ENCODE measurements at regions not wholly inside any gene's neighbourhood (a gene's known extent, or its start where the extent isn't known, plus 50 kb on each side); places are given as distances from the start of the nearest gene placed in this dataset.

DNA sequence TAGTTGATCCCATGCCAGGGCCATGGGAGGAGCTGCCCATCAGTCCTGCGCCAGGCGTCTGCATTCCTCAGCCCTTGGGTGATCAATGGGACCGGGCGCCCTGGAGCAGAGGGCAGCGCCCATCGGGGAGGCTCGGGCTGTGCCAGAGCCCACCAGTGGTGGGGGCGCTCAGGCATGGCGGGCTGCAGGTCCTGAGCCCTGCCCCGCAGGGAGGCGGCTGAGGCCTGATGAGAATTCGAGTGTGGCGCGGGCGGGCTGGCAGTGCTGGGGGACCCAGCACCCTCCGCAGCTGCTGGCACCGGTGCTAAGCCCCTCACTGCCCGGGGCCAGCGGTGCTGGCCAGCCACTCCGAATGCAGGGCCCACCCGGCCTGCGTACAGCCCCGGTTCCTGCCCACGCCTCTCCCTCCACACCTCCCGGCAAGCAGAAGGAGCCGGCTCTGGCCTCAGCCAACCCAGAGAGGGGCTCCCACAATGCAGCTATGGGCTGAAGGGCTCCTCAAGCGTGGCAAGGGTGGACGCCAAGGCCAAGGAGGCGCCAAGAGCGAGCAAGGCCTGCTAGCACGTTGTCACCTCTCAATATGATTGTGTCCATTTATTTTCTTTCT, 238.1 kb upstream of the OLFM3 start:
- peaks cover 2% of the 10 kb centered on the region for H3K9me3 ChIP-seq (ENCODE audit: control insufficient read depth, insufficient read depth, low read length)
- H3K4me1 ChIP-seq (ENCODE audit: control insufficient read depth, insufficient read depth, low read length), result no peaks in the 10 kb centered on the region
- H2AK5ac ChIP-seq (ENCODE audit: low read depth, low read length), result no peak overlapping the region
- CTCF ChIA-PET, result no interaction called here
- 87% methylated on average over 3 of the region's 31 CpGs; no CpG with 5 or more reads in 1 of the 2 experiments for WGBS, 2 experiments (ENCODE audit: extremely low coverage in 2 of 2, insufficient read length in 1 of 2)
- H3K27me3 ChIP-seq (ENCODE audit: control insufficient read depth, insufficient read depth, low read length), result no peaks in the 10 kb centered on the region
- no peak overlapping the region for H3K14ac ChIP-seq (replicated peaks; ENCODE audit: low read depth, low read length)
- H3K79me1 ChIP-seq (ENCODE audit: low read depth in 1 of 2, low read length in 2 of 2), result no peaks in the 10 kb centered on the region
- no peak overlapping the region for H2AK9ac ChIP-seq (replicated peaks; ENCODE audit: low read depth, low read length, poor library complexity)
- no peak overlapping the region for H3K27ac ChIP-seq (ENCODE audit: insufficient read depth, low read length)
- no peaks in the 10 kb centered on the region for H4K20me1 ChIP-seq (ENCODE audit: insufficient read depth, low read length)
- no peak overlapping the region for H2BK15ac ChIP-seq (ENCODE audit: low read depth, low read length)
- H3K18ac ChIP-seq (ENCODE audit: low read depth, low read length), result no peak overlapping the region
- H2BK120ac ChIP-seq (ENCODE audit: low read depth, low read length), result no peak overlapping the region
- in situ Hi-C loops (cut with MboI; ENCODE audit: low sequenced_read_pairs), result no loop called here
- no peak for TF ChIP-seq BHLHE40 (IDR thresholded peaks at IDR 0.05; ENCODE audit: low read depth, low read length)
- TF ChIP-seq NFE2L2 (IDR thresholded peaks at IDR 0.05; ENCODE audit: low read depth, low read length), result no peak
- no peak for TF ChIP-seq MXI1 (IDR thresholded peaks at IDR 0.05; ENCODE audit: borderline replicate concordance, low read depth, low read length)
- TF ChIP-seq, protein P1, sequence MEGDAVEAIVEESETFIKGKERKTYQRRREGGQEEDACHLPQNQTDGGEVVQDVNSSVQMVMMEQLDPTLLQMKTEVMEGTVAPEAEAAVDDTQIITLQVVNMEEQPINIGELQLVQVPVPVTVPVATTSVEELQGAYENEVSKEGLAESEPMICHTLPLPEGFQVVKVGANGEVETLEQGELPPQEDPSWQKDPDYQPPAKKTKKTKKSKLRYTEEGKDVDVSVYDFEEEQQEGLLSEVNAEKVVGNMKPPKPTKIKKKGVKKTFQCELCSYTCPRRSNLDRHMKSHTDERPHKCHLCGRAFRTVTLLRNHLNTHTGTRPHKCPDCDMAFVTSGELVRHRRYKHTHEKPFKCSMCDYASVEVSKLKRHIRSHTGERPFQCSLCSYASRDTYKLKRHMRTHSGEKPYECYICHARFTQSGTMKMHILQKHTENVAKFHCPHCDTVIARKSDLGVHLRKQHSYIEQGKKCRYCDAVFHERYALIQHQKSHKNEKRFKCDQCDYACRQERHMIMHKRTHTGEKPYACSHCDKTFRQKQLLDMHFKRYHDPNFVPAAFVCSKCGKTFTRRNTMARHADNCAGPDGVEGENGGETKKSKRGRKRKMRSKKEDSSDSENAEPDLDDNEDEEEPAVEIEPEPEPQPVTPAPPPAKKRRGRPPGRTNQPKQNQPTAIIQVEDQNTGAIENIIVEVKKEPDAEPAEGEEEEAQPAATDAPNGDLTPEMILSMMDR (conservative IDR thresholded peaks at IDR 0.05; ENCODE audit: low read depth, low read length), result no peak
- TF ChIP-seq RFX5 (IDR thresholded peaks at IDR 0.05; ENCODE audit: low read depth, low read length), result no peak
- TF ChIP-seq ELK1 (IDR thresholded peaks at IDR 0.05; ENCODE audit: borderline replicate concordance, low read depth, low read length), result no peak
- TF ChIP-seq POLR2A (IDR thresholded peaks at IDR 0.05; ENCODE audit: low read depth, low read length), result no peak
- TF ChIP-seq FOS (IDR thresholded peaks at IDR 0.05; ENCODE audit: low read depth, low read length), result no peak
- TF ChIP-seq RCOR1 (IDR thresholded peaks at IDR 0.05; ENCODE audit: insufficient replicate concordance, low read length), result no peak
- TF ChIP-seq SMC3 (IDR thresholded peaks at IDR 0.05; ENCODE audit: low read depth, low read length), result no peak
- TF ChIP-seq MAZ (IDR thresholded peaks at IDR 0.05; ENCODE audit: borderline replicate concordance, low read depth, low read length), result no peak
- TF ChIP-seq CEBPB (IDR thresholded peaks at IDR 0.05; ENCODE audit: low read depth, low read length), result no peak
- no peak for TF ChIP-seq RAD21 (IDR thresholded peaks at IDR 0.05; ENCODE audit: low read length)
- TF ChIP-seq CHD1 (IDR thresholded peaks at IDR 0.05; ENCODE audit: low read depth, low read length), result no peak
- BruUV-seq (replicated peaks), result no TSS peak
- H2BK5ac ChIP-seq (ENCODE audit: low read depth, low read length, poor library complexity, severe bottlenecking), result no peak overlapping the region
- dilution Hi-C loops (cut with HindIII; ENCODE audit: low sequenced_read_pairs, unreplicated experiment), result no loop called here
- H3K9ac ChIP-seq (ENCODE audit: low read depth, low read length), result no peak overlapping the region
- no peak overlapping the region for H4K8ac ChIP-seq (ENCODE audit: low read depth in 2 of 2, low read length in 2 of 2)
- no peak overlapping the region for H4K91ac ChIP-seq (ENCODE audit: insufficient read depth, low read depth, low read length)
- DNase-seq (no peak), ATAC-seq (ENCODE audit: low read depth) (no peak)
- H3K4me3 ChIP-seq (ENCODE audit: insufficient read depth, low read depth, low read length), result no peak overlapping the region
- no peaks in the 10 kb centered on the region for H3K9me1 ChIP-seq (ENCODE audit: insufficient read depth, low read length)
- H2BK20ac ChIP-seq (ENCODE audit: low read depth, low read length), result no peak overlapping the region
- H4K5ac ChIP-seq (ENCODE audit: low read depth, low read length), result no peak overlapping the region
- H2AFZ ChIP-seq (replicated peaks; ENCODE audit: low read length, poor library complexity), result no peak overlapping the region
- H3K4ac ChIP-seq (ENCODE audit: low read depth, low read length), result no peak overlapping the region
- no peaks in the 10 kb centered on the region for H3K36me3 ChIP-seq (ENCODE audit: control insufficient read depth, insufficient read depth, low read length)
- no peak overlapping the region for H3K23ac ChIP-seq (ENCODE audit: low read depth, low read length)
- H3K56ac ChIP-seq (ENCODE audit: extremely low read depth, insufficient read depth, low read length), result no peak overlapping the region
- POLR2A ChIA-PET (ENCODE audit: unreplicated experiment), result no interaction called here
- no peak overlapping the region for H3K4me2 ChIP-seq (ENCODE audit: low read depth, low read length)
- intact Hi-C loops (cut with micrococcal nuclease), result no loop called here
